Neural progenitor cell (in vitro differentiated cells): ENCODE measurements at regions not wholly inside any gene's neighbourhood (a gene's known extent, or its start where the extent isn't known, plus 50 kb on each side); places are given as distances from the start of the nearest gene placed in this dataset.

Source experiments
- DNase-seq: peaks from one replicate; pipeline ENCODE4 v3.0.0-alpha.2; 2016; ENCODE audit warnings: low spot score
- H2AFZ ChIP-seq: fragments of 200-600 bp; sonication (generic); replicated peaks from 2 replicates; pipeline ENCODE4 v1.6.1; 2016; ENCODE audit warnings: antibody characterized with exemption
- H3F3A ChIP-seq: fragments of 200-600 bp; sonication (generic); 2 replicates; pipeline ENCODE4 v1.6.1; 2016; ENCODE audit warnings: antibody characterized with exemption, low read depth
- H3K27ac ChIP-seq: fragments of 200-600 bp; sonication (generic); 2 replicates; pipeline ENCODE4 v1.5.1; 2016; ENCODE audit warnings: mild to moderate bottlenecking
- H3K27me3 ChIP-seq: fragments of 200-600 bp; sonication (generic); 2 replicates; pipeline ENCODE4 v1.6.1; 2016; ENCODE audit warnings: mild to moderate bottlenecking, moderate library complexity
- H3K36me3 ChIP-seq: fragments of 200-600 bp; sonication (generic); 2 replicates; pipeline ENCODE4 v1.5.1; 2016
- H3K4me1 ChIP-seq: fragments of 200-600 bp; sonication (generic); 2 replicates; pipeline ENCODE4 v1.6.1; 2016; ENCODE audit warnings: mixed run types
- H3K4me2 ChIP-seq: fragments of 200-600 bp; sonication (generic); 2 replicates; pipeline ENCODE4 v1.6.1; 2016
- H3K4me3 ChIP-seq: fragments of 200-600 bp; sonication (generic); 2 replicates; pipeline ENCODE4 v1.5.1; 2016
- H3K79me2 ChIP-seq: fragments of 200-600 bp; sonication (generic); 2 replicates; pipeline ENCODE4 v1.6.1; 2016; ENCODE audit warnings: low read depth
- H3K9ac ChIP-seq: fragments of 200-600 bp; sonication (generic); 2 replicates; pipeline ENCODE4 v1.6.1; 2016
- H3K9me3 ChIP-seq: fragments of 200-600 bp; sonication (generic); 2 replicates; pipeline ENCODE4 v1.5.1; 2016; ENCODE audit warnings: low read depth
- H4K20me1 ChIP-seq: fragments of 200-600 bp; sonication (generic); 2 replicates; pipeline ENCODE4 v1.6.1; 2016; ENCODE audit warnings: low read depth
- H3K27ac Mint-ChIP-seq: 3 replicates; pipeline ENCODE4 v1.8.0; 2021; ENCODE audit warnings: mixed read lengths
- H3K27me3 Mint-ChIP-seq: 2 replicates; pipeline ENCODE4 v1.8.0; 2022; ENCODE audit warnings: low read depth, mild to moderate bottlenecking, inconsistent platforms, moderate library complexity, mixed read lengths; ENCODE audit not compliant: insufficient read depth
- H3K36me3 Mint-ChIP-seq: 3 replicates; pipeline ENCODE4 v1.8.0; 2021; ENCODE audit warnings: mixed read lengths
- H3K4me1 Mint-ChIP-seq: 3 replicates; pipeline ENCODE4 v1.8.0; 2021; ENCODE audit warnings: mixed read lengths
- H3K4me3 Mint-ChIP-seq: 3 replicates; pipeline ENCODE4 v1.8.0; 2021; ENCODE audit warnings: mild to moderate bottlenecking, moderate library complexity, mixed read lengths
- H3K9me3 Mint-ChIP-seq: 3 replicates; pipeline ENCODE4 v1.8.0; 2020; ENCODE audit warnings: mixed read lengths
- CTCF ChIP-seq: fragments of 200-600 bp; sonication (generic); IDR thresholded peaks from 2 replicates; pipeline ENCODE4 v1.5.1; 2017; ENCODE audit warnings: antibody characterized with exemption, mild to moderate bottlenecking
- EZH2 ChIP-seq: fragments of 200-600 bp; sonication (generic); IDR thresholded peaks from 2 replicates; pipeline ENCODE4 v1.6.1; 2017; ENCODE audit warnings: antibody characterized with exemption, mild to moderate bottlenecking, moderate library complexity
- EZH2phosphoT487 ChIP-seq: fragments of 200-600 bp; sonication (generic); IDR thresholded peaks from 2 replicates; pipeline ENCODE4 v1.6.1; 2017; ENCODE audit warnings: antibody characterized with exemption

GRCh38 chrX:38992441-38993096 lies 191.3 kb downstream of the MID1IP1 start:
- Histone ChIP-seq H3K27me3 (no peaks in the 10 kb centered on the region), H3K79me2 (no peaks in the 10 kb centered on the region), H2AFZ (no peak overlapping the region), H3K9ac (no peak overlapping the region), H3K4me2 (no peak overlapping the region), H3K4me1 (no peaks in the 10 kb centered on the region), H3K4me3 (no peak overlapping the region), H3K36me3 (no peaks in the 10 kb centered on the region), H3F3A (no peaks in the 10 kb centered on the region), H3K9me3 (no peaks in the 10 kb centered on the region), H3K27ac (no peak overlapping the region), H4K20me1 (no peaks in the 10 kb centered on the region)
- Mint-ChIP-seq H3K27ac (no peak overlapping the region), H3K36me3 (no peaks in the 10 kb centered on the region), H3K9me3 (peaks cover 3% of the 10 kb centered on the region), H3K27me3 (peaks cover 5% of the 10 kb centered on the region), H3K4me3 (no peak overlapping the region), H3K4me1 (peaks cover 7% of the 10 kb centered on the region)
- DNase-seq, result no peak
- TF ChIP-seq EZH2 (no peak), CTCF (no peak), EZH2phosphoT487 (no peak)

DNA sequence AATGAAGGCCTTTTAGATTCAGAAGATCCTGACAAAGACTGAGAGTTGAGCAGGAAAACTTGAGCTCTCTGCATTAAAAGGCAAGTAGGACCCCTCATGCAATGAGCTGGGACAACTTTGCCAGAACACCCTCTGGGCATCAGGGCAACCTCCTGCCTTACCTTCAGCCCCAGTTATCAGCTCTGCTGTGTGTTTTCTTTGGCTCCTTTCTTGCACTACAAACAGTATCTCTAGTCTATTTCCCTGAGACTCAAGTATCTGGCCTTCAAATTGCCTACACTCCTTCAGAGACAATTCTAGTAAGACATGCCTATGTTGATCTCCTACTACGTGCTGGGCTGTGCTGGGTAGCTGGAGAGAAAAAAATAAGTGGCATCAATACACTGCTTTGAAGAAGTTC lies 192.2 kb downstream of the MID1IP1 start:
- Mint-ChIP-seq H3K4me3 (no peak overlapping the region), H3K27me3 (peaks cover 5% of the 10 kb centered on the region), H3K9me3 (peaks cover 3% of the 10 kb centered on the region), H3K4me1 (peaks cover 7% of the 10 kb centered on the region), H3K27ac (no peak overlapping the region), H3K36me3 (no peaks in the 10 kb centered on the region)
- H2AFZ ChIP-seq, result no peak overlapping the region
- no peak overlapping the region for H3K9ac ChIP-seq
- H3K36me3 ChIP-seq, result no peaks in the 10 kb centered on the region
- H4K20me1 ChIP-seq, result no peaks in the 10 kb centered on the region
- no peak overlapping the region for H3K4me3 ChIP-seq
- H3F3A ChIP-seq, result no peaks in the 10 kb centered on the region
- H3K4me2 ChIP-seq, result no peak overlapping the region
- no peaks in the 10 kb centered on the region for H3K9me3 ChIP-seq
- H3K79me2 ChIP-seq, result no peaks in the 10 kb centered on the region
- no peak for DNase-seq
- no peaks in the 10 kb centered on the region for H3K27me3 ChIP-seq
- no peak for TF ChIP-seq CTCF
- TF ChIP-seq EZH2phosphoT487, result no peak
- no peak for TF ChIP-seq EZH2
- no peak overlapping the region for H3K27ac ChIP-seq
- H3K4me1 ChIP-seq, result no peaks in the 10 kb centered on the region

DNA sequence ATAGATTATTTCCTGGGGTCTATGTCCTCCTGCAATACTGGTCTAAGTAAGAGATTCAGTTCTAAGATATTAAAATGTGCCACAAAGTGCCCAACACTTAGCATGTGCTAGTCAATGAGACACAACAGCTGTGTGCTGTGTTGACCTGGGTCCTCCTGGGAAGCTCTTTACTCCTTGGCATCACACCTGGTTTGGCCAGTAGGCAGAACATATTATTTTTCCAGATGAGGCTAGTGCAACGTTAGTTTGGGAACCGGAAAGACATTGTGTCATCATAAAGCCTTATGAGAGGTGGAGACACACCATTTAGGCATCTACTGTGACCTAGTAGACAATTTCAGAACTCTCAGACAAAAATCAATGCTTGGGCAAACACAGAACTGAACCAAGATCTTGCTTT lies 197.8 kb downstream of the MID1IP1 start:
- H3K36me3 Mint-ChIP-seq, result no peaks in the 10 kb centered on the region
- peaks cover 6% of the 10 kb centered on the region for H3K9me3 Mint-ChIP-seq
- no peak overlapping the region for H3K27ac Mint-ChIP-seq
- no peak overlapping the region for H3K4me3 Mint-ChIP-seq
- Histone ChIP-seq H3K27ac (no peak overlapping the region), H3K36me3 (no peaks in the 10 kb centered on the region), H4K20me1 (no peaks in the 10 kb centered on the region), H3K79me2 (no peaks in the 10 kb centered on the region), H3F3A (no peaks in the 10 kb centered on the region), H2AFZ (no peak overlapping the region), H3K4me3 (no peak overlapping the region), H3K27me3 (no peaks in the 10 kb centered on the region), H3K4me2 (no peak overlapping the region), H3K4me1 (no peaks in the 10 kb centered on the region), H3K9me3 (no peaks in the 10 kb centered on the region), H3K9ac (no peak overlapping the region)
- no peaks in the 10 kb centered on the region for H3K4me1 Mint-ChIP-seq
- DNase-seq, result no peak
- no peaks in the 10 kb centered on the region for H3K27me3 Mint-ChIP-seq
- TF ChIP-seq EZH2phosphoT487, result no peak
- no peak for TF ChIP-seq CTCF
- no peak for TF ChIP-seq EZH2
